NCI-H1092 (cell line): ENCODE measurements at regions not wholly inside any gene's neighbourhood (a gene's known extent, or its start where the extent isn't known, plus 50 kb on each side); places are given as distances from the start of the nearest gene placed in this dataset.

Experiments used
- DNase-seq: peaks from one replicate; lab custom pipeline; 2025; lab: John Stamatoyannopoulos, UW

DNA sequence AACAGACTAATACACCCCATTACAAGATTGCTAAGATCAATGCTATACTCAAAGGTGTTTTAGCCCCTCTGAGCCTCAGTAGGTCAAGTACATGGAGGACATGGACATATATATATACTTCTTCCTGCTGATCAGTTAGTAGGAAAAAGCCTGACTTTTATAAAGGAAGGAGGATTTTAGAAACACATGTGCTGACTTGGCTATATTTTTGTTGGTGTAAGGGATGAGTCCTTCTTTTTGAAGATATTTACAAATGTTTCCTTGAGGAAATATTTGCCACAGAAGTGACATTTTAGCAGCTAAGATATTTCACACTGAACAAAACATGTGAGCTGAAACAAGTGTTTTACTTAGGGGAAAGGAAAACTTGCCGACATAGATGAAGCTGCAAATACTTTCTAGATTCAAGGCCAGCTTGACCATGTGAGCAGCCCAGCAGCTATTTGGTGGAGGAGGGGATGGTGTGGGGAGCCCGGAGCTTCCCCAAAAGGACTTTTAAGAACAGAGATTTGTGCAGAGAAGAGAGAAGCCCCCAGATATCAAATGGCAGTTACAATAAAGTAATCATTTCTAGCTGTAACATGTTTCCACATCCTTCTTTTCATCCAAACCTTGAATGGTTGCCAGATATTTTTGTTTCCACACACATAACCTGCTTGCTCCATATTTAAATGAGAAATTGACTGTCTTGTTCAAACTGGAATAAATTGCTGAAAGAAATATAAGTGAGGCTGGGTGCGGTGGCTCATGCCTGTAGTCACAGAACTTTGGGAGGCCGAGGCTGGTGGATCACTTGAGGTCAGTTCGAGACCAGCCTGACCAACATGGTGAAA, 111.7 kb upstream of the NR2F2 start:
- no peak for DNase-seq

DNA sequence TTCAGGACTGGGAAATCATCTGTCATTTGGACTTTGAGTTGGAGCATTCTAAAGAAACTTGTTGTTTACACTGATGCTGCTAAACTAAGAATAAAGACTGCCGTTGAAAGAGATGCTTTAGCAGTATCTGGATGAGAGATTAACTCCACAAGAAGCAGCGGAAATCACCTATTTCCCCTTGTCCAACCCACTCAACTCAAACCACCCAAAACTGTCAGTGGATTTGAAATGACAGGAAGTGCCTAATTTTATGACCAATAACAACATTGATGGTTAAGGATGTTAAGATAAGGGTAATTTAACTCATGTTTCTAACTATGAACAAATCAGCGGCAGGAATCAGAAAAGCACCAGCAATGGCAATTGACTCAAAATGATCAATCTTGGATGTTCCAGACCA, 110.8 kb upstream of the NR2F2 start:
- no peak for DNase-seq

DNA sequence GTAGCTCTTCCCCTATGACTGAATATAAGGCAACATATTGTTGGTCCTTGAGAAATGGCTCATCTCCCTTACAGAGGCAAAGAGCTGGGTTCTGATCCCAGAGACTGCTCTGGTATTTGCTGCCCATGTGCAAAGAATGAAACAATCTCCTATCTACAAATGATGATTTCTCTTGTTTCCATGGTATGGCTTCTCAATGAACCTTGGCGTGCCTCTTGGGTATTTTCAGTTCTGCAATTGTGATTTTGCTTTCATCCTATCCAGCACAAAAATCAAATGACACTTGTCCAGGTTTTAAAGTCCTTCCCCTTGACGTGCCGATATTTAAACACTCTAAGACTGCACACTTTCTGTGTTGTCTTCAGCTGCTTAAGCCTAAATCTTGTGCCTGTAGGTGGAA, 109.8 kb upstream of the NR2F2 start:
- no peak for DNase-seq

DNA sequence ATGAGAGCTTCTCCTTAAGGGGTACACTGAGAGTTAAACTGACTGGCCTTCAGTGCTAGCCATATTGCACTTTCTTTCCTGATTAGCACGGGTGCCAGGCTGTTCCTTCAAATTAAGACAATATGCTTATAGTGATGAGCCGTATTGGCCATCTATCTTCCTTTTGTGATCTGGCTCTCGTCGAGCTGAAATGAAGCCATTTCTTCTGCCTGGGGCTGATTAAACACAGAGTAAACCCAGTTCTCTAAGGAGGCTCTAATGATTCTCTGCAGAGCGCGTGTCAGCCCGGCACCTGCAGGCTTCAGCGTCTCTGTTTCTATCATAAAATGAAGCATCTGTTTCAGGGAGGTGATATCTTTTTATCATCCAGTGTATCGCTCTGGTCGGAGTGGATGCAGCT, 107.5 kb upstream of the NR2F2 start:
- DNase-seq: no peak

DNA sequence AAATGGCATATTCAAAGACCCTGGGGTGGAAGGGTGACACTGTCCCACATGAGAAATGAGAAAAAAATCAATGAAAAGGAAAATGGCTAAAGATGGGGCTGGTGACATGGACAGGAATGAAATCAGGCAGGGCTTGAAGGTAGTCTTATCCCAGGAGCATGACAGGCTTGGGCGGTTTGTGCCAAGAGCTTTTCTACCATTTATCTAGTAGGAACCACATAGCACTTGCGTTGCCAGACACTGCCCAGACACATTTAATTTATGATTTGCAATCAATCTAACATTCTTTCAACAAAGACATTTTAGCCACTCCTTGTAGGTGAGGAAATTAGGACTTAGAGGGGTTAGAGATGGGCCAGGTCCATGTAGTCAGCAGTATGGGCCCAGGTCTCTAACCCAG, 106.6 kb upstream of the NR2F2 start:
- DNase-seq: no peak

DNA sequence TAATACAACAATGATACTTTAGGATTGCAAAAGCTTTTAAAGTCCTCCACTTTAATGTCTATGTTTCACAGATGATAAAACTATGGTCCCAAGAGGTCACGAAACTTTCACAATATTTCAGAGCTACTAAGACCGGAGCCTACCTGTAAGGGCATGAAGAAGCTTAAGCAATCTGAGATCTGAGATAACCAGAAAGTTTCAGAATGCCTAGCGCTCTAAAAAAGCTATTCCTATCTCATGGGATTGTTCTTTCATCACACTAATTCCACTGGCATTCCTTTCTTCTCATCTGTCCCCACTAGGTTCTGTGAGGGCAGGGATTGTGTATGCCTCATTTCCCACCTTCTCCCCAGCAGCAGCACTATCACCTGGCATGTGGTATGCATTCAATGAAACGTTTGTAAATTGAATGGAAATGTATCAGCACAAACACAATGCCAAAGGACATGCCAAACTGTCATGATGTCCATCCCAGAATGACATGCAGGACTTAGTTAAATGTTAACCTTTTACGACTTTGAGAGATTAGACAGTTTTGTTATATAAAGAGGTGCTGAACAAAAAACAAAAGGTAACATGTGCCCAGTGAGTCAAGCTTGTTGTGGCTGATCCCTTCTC, 104.7 kb upstream of the NR2F2 start:
- DNase-seq: no peak

DNA sequence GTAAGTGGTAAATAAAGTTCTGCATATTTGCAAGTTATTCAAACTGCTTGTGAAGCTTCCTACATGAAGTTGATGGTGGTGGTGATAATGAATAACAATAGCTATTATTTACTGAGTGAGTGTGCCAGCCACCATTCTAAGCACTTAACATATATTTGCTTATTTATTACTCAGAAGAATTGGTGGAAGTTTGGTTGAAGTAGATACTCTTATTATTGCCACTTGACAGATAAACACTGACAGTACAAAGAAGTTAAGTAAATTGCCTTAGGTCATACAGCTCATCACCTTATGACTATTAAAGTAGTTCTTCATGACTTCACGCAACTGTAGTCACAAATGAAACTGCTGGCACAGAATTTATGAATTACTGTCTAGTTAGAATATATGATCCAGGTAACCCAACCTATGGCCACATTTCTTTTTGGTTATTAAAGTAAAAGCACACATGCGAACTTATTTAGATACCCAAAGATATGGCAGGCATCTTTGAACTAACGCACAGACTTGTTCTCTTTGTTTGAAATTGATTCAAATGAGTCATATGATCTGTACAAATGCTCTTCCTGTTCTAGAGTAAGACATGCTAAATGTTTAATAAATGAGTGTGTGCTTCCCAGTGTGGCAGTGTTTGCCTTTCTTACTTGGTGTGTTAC, 99.8 kb upstream of the NR2F2 start:
- no peak for DNase-seq

DNA sequence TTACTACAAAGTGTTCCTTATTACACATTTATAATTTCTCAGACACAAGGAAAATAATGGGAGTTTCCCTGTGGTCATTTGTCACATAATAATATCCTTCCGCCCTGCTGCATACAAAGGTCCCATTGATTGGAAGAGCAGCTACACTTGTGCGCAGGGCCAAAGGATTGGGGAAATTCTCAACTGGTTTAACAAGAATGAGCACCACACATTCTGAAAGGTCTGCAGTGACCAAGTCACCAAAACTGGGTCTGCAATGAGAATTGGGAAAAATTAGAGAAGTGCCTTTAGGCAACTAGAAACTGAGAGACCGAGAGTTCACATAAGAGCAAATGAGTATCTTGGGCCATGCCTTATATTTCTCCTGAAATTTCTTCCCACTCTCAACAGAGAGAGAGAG, 98.2 kb upstream of the NR2F2 start:
- no peak for DNase-seq

DNA sequence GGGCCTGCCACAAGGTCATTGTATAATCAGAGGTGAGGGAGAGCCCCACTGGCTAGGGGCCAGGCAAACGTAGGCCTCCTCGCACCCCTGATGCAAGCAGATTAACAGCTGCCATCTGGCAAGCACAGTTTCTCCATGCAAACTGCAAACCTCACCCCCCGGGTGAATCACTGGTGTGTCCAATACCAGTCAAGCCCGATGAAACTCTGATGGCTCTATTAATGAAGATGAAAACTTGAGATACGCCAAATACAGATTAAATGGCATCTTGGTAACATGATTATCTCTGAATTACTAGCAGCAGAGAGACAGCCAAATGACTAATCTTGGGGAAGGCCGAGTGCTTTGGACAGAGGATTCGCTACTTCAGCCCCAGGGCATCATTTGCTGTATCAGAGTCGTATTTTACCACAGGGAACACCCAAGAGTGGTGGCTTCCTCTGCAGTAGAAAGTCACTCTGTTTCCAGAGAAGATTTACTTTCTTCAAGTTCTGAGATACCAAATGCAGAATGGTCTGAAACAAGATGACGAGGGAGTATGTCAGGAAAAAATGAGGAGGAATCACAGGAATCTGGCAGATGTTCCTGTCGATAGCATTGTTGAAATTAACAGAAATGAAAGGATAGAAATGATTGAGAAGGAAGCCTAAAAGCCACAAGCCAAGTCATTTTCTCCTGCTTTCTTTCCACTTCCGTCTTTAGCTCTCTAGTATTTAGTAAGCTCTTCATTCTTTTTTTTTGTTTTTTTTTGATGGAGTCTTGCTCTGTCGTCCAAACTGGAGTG, 96.2 kb upstream of the NR2F2 start:
- no peak for DNase-seq

DNA sequence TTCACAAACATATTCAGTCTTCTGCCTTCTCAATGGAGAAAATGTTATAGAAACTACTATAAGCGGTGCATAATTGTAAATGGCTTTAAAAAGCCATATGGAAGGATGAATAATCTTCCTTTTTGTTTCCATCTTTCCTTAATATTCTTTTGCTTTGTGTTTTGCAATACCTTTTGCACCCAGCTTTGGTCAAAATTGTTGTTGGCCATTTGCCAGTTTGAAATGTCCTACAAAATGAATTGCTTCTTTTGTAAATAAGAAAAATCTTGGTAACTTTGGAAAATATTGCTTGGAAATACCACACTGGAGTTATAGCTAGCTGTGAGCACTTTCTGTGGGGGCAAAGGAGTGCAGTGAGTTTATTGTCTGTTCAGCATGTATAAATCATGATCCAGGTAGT, 93.5 kb upstream of the NR2F2 start:
- DNase-seq: no peak

DNA sequence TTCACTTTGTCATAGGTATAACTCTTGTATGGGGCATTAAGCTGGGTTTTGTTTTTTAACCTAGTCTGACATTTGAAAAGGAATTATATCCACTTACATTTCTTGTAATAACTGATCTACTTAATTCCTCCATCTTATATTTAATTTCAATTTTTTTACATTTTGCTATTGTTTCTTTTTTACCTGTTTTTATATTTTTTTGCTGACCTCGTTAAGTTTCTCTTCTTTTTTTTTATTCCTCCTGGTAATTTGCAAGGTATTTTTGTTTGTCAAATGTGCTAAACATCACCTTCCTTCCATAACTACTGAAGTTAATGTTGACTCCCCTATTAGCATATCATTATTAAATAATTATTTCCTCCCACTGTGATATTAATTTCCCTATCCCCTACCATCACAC, 87.7 kb upstream of the NR2F2 start:
- DNase-seq: no peak

DNA sequence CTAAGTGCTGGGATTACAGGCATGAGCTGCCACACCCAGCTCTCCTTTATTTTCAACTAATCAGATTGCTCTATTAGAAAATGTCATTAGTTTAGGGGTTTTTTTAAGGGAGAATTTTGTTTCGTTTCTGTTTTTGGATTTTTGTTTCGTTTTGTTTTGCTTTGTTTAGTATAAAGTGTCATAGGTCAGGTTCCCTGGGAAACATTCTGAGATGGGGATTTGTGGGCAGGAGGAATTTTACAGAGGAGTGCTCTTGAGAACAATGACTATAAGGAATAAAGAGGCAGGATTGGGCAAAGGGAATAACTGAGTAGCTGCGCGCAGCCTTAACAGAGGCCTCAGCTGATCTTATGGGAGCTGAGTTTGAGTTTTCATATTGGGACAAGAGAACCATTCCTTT, 86.8 kb upstream of the NR2F2 start:
- no peak for DNase-seq

DNA sequence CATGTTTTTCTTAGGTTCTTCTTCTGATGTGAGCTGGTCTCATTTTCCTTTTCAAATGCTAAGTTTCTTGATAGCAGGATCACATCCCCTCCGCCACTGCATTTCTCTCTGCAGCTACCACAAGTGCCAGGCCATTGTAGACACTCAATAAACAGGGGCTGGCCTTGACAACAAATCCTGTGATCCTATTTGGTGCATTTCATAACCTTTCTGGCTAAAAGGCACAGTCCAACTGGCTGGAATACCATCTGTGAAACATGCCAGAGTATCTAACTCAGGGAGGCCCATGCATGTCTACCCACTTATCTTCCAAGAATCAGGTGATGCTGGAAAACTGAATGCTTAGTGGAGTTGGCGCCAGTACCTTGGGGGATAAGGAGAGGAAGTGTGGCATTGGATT, 85.2 kb upstream of the NR2F2 start:
- DNase-seq: no peak

DNA sequence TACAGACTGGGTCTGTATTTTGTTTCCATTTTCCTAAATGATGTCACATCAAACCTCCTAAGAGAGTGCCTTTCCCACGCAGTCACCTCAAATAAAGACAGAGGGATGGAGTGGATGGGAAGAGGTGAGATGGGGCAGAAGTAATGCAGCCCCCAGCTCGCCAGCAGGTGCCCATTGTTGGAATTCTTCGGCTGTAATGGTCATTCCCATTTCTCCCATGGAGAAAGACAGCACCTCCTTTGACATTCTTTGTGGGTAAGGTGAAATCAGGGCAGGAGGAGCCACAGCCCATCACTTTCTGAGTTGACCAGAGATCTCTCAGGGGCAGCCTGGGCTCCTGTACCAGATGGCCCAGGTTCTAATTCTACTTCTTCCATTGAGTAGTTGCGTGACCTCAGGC, 84.4 kb upstream of the NR2F2 start:
- DNase-seq: no peak

DNA sequence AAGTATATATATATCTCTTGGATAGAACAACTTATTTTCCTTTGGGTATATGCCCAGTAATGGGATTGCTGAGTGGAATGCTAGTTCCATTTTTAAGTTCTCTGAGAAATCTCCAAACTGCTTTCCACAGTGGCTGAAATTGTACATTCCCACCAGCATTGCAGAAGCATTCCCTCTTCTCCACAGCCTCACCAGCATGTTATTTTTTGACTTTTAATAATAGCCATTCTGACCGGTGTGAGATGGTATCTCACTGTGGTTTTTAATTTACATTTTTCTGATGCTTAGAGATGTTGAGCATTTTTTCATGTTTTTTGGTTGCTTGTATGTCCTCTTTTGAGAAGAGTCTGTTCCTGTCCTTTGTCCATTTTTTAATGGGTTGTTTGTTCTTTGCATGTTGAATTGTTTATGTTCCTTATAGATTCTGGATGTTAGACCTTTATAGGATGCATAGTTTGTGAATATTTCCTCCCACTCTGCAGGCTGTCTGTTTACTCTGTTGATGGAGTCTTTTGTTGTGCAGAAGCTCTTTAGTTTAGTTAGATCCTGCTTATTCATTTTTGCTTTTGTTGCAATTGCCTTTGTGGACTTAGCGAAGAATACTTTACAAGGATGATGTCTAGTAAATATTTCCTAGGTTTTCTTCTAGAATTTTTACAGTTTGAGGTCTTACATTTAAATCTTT, 82.7 kb upstream of the NR2F2 start:
- no peak for DNase-seq

DNA sequence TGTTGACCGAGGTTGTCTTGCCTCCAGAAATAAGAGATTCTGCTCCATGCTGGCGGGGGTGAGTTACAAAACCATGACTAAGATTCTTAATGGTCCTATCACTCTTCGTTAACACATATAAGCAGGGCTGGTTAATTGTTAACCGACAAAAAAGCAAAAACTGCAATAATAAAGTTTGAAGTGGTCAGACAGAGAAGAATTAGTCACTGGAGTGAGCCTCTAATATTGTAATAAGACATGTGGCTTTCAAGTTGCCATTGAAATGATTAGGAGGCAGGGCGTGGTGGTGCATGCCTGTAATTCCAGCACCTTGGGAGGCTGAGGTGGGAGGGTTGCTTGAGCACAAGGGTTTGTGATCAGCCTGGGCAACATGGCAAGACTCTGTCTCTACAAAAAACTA, 78.4 kb upstream of the NR2F2 start:
- no peak for DNase-seq

DNA sequence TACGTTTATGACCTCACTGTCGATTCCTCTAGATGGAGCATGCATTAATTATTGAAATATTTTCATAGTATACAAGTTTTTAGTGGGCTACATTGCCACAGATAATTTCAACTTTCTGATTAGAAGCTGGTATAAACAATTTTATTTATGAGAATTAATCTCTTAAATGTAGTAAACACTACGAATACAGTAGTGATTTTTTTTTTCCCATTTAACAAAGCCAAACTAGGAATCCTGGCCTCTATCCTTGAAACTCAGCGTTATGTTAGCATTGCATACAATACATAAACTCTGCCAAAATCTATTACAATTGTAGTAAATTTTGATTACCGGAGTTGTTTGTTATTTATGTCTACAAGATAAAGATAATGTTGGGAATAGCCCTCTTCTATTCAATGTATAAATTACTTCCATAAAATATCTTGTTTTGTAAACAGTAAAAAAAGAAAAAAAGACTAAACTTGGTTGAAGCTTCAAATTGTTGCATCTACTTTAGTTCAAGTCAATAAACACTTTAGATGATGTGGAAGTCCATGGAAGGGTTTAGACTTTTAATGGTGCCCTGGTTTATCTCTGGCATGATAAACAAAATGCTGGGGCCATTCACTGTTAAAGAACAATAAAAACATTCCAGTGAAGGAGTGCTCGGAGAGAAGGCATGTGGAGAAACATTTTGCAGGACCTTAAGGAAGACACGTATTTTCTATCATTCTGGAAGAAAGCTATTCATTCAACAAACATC, 77.3 kb upstream of the NR2F2 start:
- DNase-seq: no peak

DNA sequence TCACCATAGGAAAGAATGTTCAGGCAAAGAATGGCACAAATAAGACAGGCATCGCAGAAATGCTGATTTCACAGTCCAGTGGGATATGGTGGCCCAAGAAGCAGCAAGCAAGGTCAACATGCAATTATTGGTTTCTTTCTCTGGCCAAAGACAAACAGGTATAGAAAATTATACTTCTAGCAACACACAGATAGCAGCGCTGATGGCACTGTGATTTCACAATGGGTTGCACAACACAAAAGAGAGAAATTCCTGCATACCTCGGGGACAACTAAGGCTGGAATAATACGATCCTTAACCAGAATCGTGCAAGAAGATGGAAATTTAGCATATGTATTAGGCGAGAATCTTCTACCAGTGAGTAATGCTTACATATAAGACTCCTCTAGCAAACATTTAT, 76.3 kb upstream of the NR2F2 start:
- no peak for DNase-seq

DNA sequence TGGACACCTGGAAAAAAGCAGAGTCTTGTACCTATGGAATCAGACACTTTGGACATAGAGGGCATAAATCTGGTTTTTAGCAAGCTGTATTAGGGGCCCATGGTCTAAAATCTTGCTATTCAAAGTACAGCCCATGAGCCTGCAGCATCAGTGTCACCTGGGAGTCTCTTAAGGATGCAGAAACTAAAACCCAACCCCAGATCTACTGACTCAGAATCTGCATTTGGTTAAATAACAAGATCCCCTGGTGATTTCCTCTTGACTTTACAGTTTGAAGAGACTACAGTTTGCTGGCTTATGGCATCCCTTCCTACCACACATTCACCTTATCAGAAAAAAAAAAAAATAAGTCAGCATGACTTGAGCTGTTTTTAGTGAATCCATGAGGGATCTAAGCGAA, 74.9 kb upstream of the NR2F2 start:
- no peak for DNase-seq

DNA sequence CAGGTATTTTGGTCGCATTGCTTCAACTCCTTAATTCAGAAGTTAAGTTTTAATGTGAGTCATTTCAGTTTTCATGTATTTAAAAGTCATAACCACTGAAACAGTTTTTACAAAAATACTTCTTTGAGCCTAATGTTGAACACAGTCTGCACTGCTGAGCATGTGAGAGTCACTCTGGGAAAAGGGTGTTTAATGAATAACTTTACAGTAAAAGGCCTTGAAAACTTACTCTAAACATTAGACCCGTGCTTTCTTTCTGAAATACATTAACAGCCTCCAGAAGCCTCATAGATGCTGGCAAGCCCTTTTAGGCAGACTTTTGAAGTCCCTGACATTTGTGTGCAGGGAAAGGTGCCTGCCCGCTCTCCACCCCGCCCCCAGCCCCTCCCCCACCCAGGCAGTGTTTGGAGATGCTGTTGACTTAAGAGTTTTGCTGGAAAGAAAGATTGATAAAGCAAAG, 68.9 kb upstream of the NR2F2 start:
- no peak for DNase-seq

DNA sequence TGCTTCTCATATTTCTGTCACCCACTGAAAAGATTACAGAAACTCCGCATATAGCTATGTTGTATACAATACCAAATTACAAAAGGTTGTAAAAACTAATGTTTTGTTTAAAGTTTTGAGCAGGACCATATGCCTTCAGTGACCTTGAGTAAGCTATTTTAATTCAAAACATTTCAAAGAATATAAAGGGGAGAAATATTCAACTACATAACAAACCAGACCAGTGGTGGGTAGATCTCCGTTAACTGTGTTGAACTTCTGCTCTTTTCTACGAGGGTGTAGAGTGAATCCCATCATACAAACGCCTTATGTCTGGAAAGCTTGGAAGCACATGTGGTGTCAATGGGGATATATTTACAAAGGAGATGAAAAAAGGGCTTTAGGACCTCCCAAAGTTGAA, 68.4 kb upstream of the NR2F2 start:
- DNase-seq: no peak
